GM18511 (cell line): ENCODE measurements at regions not wholly inside any gene's neighbourhood (a gene's known extent, or its start where the extent isn't known, plus 50 kb on each side); places are given as distances from the start of the nearest gene placed in this dataset.

Experiments used
- ATAC-seq: cut with Tn5 transposase; IDR thresholded peaks from one replicate; pipeline ENCODE4 v1.9.1; 2021; ENCODE audit warnings: mild to moderate bottlenecking, moderate library complexity; ENCODE audit not compliant: unreplicated experiment

DNA sequence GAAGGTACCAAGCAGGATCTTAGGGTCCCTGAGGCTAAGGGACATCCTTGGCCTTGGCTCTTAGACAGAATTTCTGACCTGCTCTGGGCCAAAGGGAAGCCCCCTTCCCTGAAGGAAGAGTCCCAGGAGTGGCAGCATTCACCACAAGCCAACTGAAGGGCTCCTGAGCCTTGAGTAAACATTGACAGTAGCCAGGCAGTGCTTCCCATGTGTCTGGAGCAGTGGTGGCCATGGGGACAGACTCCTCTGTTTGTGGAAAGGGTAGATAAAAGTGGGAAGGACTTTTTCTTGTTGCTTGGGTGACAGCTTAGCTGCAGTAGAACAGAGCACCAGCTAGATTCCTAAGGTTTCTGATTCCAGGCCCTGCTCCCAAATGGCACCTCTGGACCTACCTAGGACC, 61.4 kb upstream of the VLDLR start:
- no peak for ATAC-seq

DNA sequence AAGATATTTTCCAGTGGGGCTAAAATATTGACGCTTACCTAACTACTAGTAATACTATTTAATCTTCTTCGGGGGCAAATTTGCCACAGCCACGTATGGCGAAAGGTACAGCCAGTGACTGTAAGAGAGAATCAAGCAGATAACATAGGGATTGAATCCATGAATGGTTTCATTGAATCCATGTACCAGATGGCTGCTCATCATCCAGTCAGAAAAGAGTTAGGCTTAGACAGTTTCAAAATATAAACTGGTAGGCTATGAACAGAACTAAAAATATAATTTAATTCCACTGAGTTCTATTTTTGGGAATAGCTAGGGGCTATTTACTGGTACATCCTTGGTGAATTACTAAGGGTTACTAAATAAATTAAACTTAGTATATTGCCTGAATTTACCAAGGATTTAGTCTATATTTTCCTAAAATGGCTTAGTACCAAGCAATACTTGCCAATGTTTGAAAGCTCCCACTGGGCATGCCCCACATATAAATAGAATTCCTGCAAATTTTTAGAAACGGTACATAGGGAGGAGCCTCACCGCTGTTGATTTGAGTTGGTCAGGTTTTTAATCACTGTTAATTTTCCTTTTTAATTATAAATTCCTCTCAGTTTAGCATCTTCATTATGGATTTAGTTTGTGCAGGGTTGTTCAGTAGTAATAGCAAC, 55.8 kb upstream of the VLDLR start:
- ATAC-seq = no peak

DNA sequence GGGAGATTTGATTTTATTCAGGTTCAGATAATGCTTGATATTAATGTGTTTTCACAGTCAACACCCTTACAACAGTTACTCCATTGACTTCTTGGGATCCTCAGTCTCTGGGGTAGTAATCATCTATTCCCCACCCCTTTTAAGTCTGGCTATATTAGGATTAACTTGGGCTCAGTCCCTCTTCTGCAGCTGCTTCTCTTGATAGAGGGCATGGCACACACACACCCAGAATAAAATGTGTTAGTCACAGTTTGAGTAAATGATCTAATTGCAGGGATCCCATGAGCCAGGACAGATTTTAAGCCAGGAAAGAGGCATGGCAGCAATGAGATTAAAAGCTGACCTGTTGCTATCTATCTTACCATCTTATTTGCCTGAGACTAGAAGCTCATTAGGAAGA, 53.7 kb upstream of the VLDLR start:
- ATAC-seq = no peak

DNA sequence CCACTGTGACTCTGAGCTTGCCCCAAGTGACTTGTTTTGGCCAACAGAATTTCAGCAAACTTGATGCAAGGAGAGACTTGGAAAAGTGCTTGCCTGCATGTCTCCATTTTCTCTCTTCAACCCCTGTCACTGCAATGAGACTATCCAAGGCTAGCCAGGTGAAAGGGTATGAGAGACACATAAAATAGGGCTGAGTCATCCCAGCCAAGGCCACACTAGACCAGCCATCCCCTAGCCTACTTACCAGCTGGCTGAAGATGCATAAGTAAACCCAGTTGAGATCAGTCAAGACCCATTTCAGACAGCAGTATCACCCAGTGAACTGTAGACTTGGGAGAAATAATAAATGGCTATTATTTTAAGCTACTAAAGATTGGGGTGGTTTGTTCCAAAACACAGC, 52.9 kb upstream of the VLDLR start:
- ATAC-seq = no peak

DNA sequence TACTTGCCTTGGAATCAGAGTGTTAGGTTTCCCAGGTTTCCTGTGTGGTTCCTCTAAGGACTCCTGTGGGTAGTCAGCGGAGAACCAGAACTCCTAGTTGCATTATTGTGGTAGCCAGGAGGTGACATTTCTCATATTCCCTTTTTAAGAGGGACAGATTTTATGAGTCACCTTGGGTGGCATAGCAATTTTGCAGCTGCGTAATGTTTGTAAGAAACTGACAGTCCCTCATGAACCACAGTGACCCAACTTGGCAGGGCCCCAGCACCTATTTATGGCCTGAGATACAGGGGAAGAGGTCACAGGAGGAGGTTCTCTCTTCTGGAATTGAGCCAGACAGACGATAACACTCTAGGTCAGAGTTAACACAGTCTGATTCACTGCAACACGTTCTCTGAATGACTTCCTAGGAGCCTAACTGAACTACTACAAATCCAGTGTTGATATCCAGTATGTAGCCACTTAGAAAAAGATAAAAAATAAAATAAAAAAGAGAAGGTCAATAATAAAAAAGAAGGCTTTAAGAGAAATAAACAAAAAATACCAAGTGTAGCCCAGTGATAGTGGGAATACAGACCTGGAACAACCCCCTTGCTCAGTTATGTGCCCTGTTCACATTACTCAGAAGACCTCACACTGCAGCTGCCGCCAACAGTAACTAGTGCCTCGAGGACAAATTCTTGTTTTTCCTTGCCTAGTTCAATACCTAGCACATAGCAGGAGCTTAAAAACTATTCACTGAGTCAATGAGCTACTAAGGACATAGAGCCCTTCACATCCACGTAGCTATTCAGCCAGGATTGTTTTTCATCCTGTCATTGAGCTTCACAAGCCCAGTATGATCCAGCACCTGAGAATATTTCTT, 50.7 kb upstream of the VLDLR start:
- peak; percentile 94 for ATAC-seq
